ENCODE measurements at regions not wholly inside any gene's neighbourhood (a gene's known extent, or its start where the extent isn't known, plus 50 kb on each side); places are given as distances from the start of the nearest gene placed in this dataset.

- ChIA-PET POLR2A (ENCODE audit: unreplicated experiment) (no interaction called here), CTCF (no interaction called here)
- no peak overlapping the region for H2AK9ac ChIP-seq (replicated peaks; ENCODE audit: low read depth, low read length, poor library complexity)
- dilution Hi-C loops (cut with HindIII; ENCODE audit: low sequenced_read_pairs, unreplicated experiment) (no loop called here), intact Hi-C loops (cut with micrococcal nuclease) (no loop called here), in situ Hi-C loops (cut with MboI; ENCODE audit: low sequenced_read_pairs) (no loop called here)
- no TSS peak for BruUV-seq (replicated peaks)
- no peak overlapping the region for H4K5ac ChIP-seq (ENCODE audit: low read depth, low read length)
- no peaks in the 10 kb centered on the region for H3K79me1 ChIP-seq (ENCODE audit: low read depth in 1 of 2, low read length in 2 of 2)
- H3K56ac ChIP-seq (ENCODE audit: extremely low read depth, insufficient read depth, low read length): no peak overlapping the region
- H3K4me2 ChIP-seq (ENCODE audit: low read depth, low read length): no peak overlapping the region
- no peak overlapping the region for H2AFZ ChIP-seq (replicated peaks; ENCODE audit: low read length, poor library complexity)
- H2BK20ac ChIP-seq (ENCODE audit: low read depth, low read length): no peak overlapping the region
- H4K8ac ChIP-seq (ENCODE audit: low read depth in 2 of 2, low read length in 2 of 2): no peak overlapping the region
- H2AK5ac ChIP-seq (ENCODE audit: low read depth, low read length): no peak overlapping the region
- ATAC-seq (ENCODE audit: low read depth): no peak
- no peak overlapping the region for H3K27ac ChIP-seq (ENCODE audit: insufficient read depth, low read length)
- H3K4ac ChIP-seq (ENCODE audit: low read depth, low read length): no peak overlapping the region
- DNase-seq: no peak
- no peak overlapping the region for H4K91ac ChIP-seq (ENCODE audit: insufficient read depth, low read depth, low read length)
- H4K20me1 ChIP-seq (ENCODE audit: insufficient read depth, low read length): no peaks in the 10 kb centered on the region
- H3K4me3 ChIP-seq (ENCODE audit: insufficient read depth, low read depth, low read length): no peak overlapping the region
- no peak overlapping the region for H2BK120ac ChIP-seq (ENCODE audit: low read depth, low read length)
- WGBS, 2 experiments (ENCODE audit: extremely low coverage in 2 of 2, insufficient read length in 1 of 2): no CpG with 5 or more reads among the region's 4 CpGs
- no peaks in the 10 kb centered on the region for H3K4me1 ChIP-seq (ENCODE audit: control insufficient read depth, insufficient read depth, low read length)
- H2BK5ac ChIP-seq (ENCODE audit: low read depth, low read length, poor library complexity, severe bottlenecking): no peak overlapping the region
- no peak overlapping the region for H3K18ac ChIP-seq (ENCODE audit: low read depth, low read length)
- H3K27me3 ChIP-seq (ENCODE audit: control insufficient read depth, insufficient read depth, low read length): no peaks in the 10 kb centered on the region
- no peak overlapping the region for H3K9ac ChIP-seq (ENCODE audit: low read depth, low read length)
- H3K36me3 ChIP-seq (ENCODE audit: control insufficient read depth, insufficient read depth, low read length): no peaks in the 10 kb centered on the region
- TF ChIP-seq CHD1 (IDR thresholded peaks at IDR 0.05; ENCODE audit: low read depth, low read length) (no peak), FOS (IDR thresholded peaks at IDR 0.05; ENCODE audit: low read depth, low read length) (no peak), CEBPB (IDR thresholded peaks at IDR 0.05; ENCODE audit: low read depth, low read length) (no peak), USF2 (IDR thresholded peaks at IDR 0.05; ENCODE audit: low read depth, low read length) (no peak), MAZ (IDR thresholded peaks at IDR 0.05; ENCODE audit: borderline replicate concordance, low read depth, low read length) (no peak), MAFK (IDR thresholded peaks at IDR 0.05; ENCODE audit: low read depth, low read length) (no peak), POLR2A (IDR thresholded peaks at IDR 0.05; ENCODE audit: low read depth, low read length) (no peak), SMC3 (IDR thresholded peaks at IDR 0.05; ENCODE audit: low read depth, low read length) (no peak), RCOR1 (IDR thresholded peaks at IDR 0.05; ENCODE audit: insufficient replicate concordance, low read length) (no peak), ELK1 (IDR thresholded peaks at IDR 0.05; ENCODE audit: borderline replicate concordance, low read depth, low read length) (no peak), RFX5 (IDR thresholded peaks at IDR 0.05; ENCODE audit: low read depth, low read length) (no peak), RAD21 (IDR thresholded peaks at IDR 0.05; ENCODE audit: low read length) (no peak), MXI1 (IDR thresholded peaks at IDR 0.05; ENCODE audit: borderline replicate concordance, low read depth, low read length) (no peak), CTCF (conservative IDR thresholded peaks at IDR 0.05; ENCODE audit: low read depth, low read length) (no peak)
- no peak overlapping the region for H3K23ac ChIP-seq (ENCODE audit: low read depth, low read length)
- no peaks in the 10 kb centered on the region for H3K9me1 ChIP-seq (ENCODE audit: insufficient read depth, low read length)
- no peaks in the 10 kb centered on the region for H3K9me3 ChIP-seq (ENCODE audit: control insufficient read depth, insufficient read depth, low read length)
- no peak overlapping the region for H3K14ac ChIP-seq (replicated peaks; ENCODE audit: low read depth, low read length)
- H2BK15ac ChIP-seq (ENCODE audit: low read depth, low read length): no peak overlapping the region
Measured at GRCh38 chr5:89686081-89686765, 723.3 kb downstream of the CETN3 start.
